B cell (primary cell): ENCODE measurements at regions not wholly inside any gene's neighbourhood (a gene's known extent, or its start where the extent isn't known, plus 50 kb on each side); places are given as distances from the start of the nearest gene placed in this dataset.

Experiments used
- ATAC-seq: fragments of 200-7000 bp; cut with Tn5 transposase; one replicate; pipeline ENCODE4 v1.10.0; 2021; ENCODE audit warnings: low read depth, mild to moderate bottlenecking, moderate number of reproducible peaks, moderate library complexity
- CTCF ChIA-PET: fragments of 350-600 bp; sonication (Branson Sonifier 250); formaldehyde crosslinking; loops from one replicate; lab custom pipeline; 2021; ENCODE audit warnings: antibody characterized with exemption, inconsistent platforms; lab: Charles Lee
- POLR2A ChIA-PET: fragments of 350-600 bp; sonication (Branson Sonifier 250); formaldehyde crosslinking; loops from one replicate; lab custom pipeline; 2021; ENCODE audit warnings: antibody characterized with exemption; lab: Charles Lee
- DNase-seq: peaks from one replicate; pipeline ENCODE4 v3.0.0; 2013
- H2AFZ ChIP-seq: 2 replicates; pipeline ENCODE4 v1.6.1; 2012; ENCODE audit warnings: mild to moderate bottlenecking, low read depth, low read length; ENCODE audit not compliant: insufficient read depth, poor library complexity, severe bottlenecking
- H3K27ac ChIP-seq, 2 donors: 1 replicate in 1 of 2; 2 replicates in 1 of 2; pipeline ENCODE4 v1.5.1; 2012 to 2013; ENCODE audit warnings: low read length in 2 of 2, mild to moderate bottlenecking in 2 of 2, moderate library complexity in 1 of 2
- H3K27me3 ChIP-seq, 4 experiments: fragments of 200-600 bp in 1 of 4; sonication (generic) in 1 of 4; replicated peaks in 1 of 4; 1 replicate in 2 of 4; 2 replicates in 2 of 4; pipeline versions ENCODE4 v1.6.1 to v1.7.0; 2013 to 2016; ENCODE audit warnings: low read length in 3 of 4, mild to moderate bottlenecking in 2 of 4, mixed read lengths in 1 of 4, moderate library complexity in 1 of 4; ENCODE audit not compliant: insufficient read depth in 4 of 4, control insufficient read depth in 3 of 4; ENCODE audit errors: control extremely low read depth in 1 of 4
- H3K36me3 ChIP-seq, 2 experiments: replicated peaks in 1 of 2; 1 replicate in 1 of 2; 2 replicates in 1 of 2; pipeline versions ENCODE4 v1.6.1 to v1.7.1; 2013; ENCODE audit warnings: low read length in 1 of 2; ENCODE audit not compliant: insufficient read depth in 2 of 2, control insufficient read depth in 1 of 2; ENCODE audit errors: control extremely low read depth in 1 of 2, extremely low read depth in 1 of 2
- H3K4me1 ChIP-seq, 2 donors: fragments of 200-600 bp in 1 of 2; sonication (generic) in 1 of 2; 1 replicate in 1 of 2; 2 replicates in 1 of 2; pipeline versions ENCODE4 v1.5.1 to v1.6.1; 2013 to 2017; ENCODE audit warnings: low read length in 2 of 2; ENCODE audit not compliant: control insufficient read depth in 2 of 2, insufficient read depth in 2 of 2
- H3K4me2 ChIP-seq: replicated peaks from 2 replicates; pipeline ENCODE3; 2012; ENCODE audit warnings: mild to moderate bottlenecking, low read depth, low read length; ENCODE audit not compliant: poor library complexity, severe bottlenecking
- H3K4me3 ChIP-seq, 5 experiments: fragments of 200-600 bp in 1 of 5; sonication (generic) in 1 of 5; 1 replicate in 3 of 5; 2 replicates in 2 of 5; pipeline versions ENCODE4 v1.5.1 to v1.7.0; 2011 to 2016; ENCODE audit warnings: low read length in 4 of 5, mild to moderate bottlenecking in 4 of 5, low read depth in 2 of 5, control low read depth in 1 of 5, moderate library complexity in 1 of 5; ENCODE audit not compliant: insufficient read depth in 1 of 5; ENCODE audit errors: control extremely low read depth in 1 of 5, extremely low read depth in 1 of 5
- H3K79me2 ChIP-seq: fragments of 200-600 bp; sonication (generic); one replicate; pipeline ENCODE4 v1.6.0; 2016; ENCODE audit warnings: low read length; ENCODE audit not compliant: control insufficient read depth, insufficient read depth
- H3K9ac ChIP-seq: fragments of 200-600 bp; sonication (generic); 2 replicates; pipeline ENCODE4 v1.6.1; 2017; ENCODE audit warnings: mild to moderate bottlenecking, low read length, moderate library complexity
- H3K9me3 ChIP-seq, 3 donors: one replicate each; pipeline versions ENCODE4 v1.6.1 to v1.7.1; 2013; ENCODE audit warnings: low read length in 2 of 3; ENCODE audit not compliant: control insufficient read depth in 2 of 3, insufficient read depth in 1 of 3; ENCODE audit errors: control extremely low read depth in 1 of 3
- H4K20me1 ChIP-seq: 2 replicates; pipeline ENCODE4 v1.6.0; 2012; ENCODE audit warnings: mild to moderate bottlenecking, low read length; ENCODE audit not compliant: insufficient read depth, control insufficient read depth, poor library complexity, severe bottlenecking
- H3K27ac Mint-ChIP-seq: one replicate; pipeline ENCODE4 v1.8.0; 2021; ENCODE audit warnings: mixed read lengths
- H3K27me3 Mint-ChIP-seq: one replicate; pipeline ENCODE4 v1.8.0; 2021; ENCODE audit warnings: mixed read lengths
- H3K4me1 Mint-ChIP-seq: one replicate; pipeline ENCODE4 v1.8.0; 2021; ENCODE audit warnings: mixed read lengths
- H3K4me3 Mint-ChIP-seq: one replicate; pipeline ENCODE4 v1.8.0; 2021; ENCODE audit warnings: mixed read lengths
- H3K9me3 Mint-ChIP-seq: one replicate; pipeline ENCODE4 v1.8.0; 2022; ENCODE audit warnings: mixed read lengths; ENCODE audit not compliant: insufficient read depth
- EZH2 ChIP-seq: IDR thresholded peaks from 2 replicates; pipeline ENCODE4 v1.6.1; 2012; ENCODE audit warnings: borderline replicate concordance, low read depth, mild to moderate bottlenecking, moderate library complexity, low read length; ENCODE audit not compliant: insufficient read depth, poor library complexity, severe bottlenecking
- WGBS: methylation state at CpG from one replicate; pipeline ENCODE4 v1.1.5; 2013; ENCODE audit warnings: missing lambda C conversion rate; ENCODE audit not compliant: insufficient coverage; 5-methylcytosine and 5-hydroxymethylcytosine counted together
- intact Hi-C: fragments of 100-400 bp; cut with micrococcal nuclease; formaldehyde crosslinking; loops from one replicate; pipeline ENCODE4 v1.10.0; 2022
- TF ChIP-seq, protein P1 (sequence below): fragments of 200-600 bp; IDR thresholded peaks from one replicate; pipeline ENCODE4 v1.8.0; 2022; ENCODE audit warnings: antibody characterized with exemption, mild to moderate bottlenecking

- ATAC-seq = no peak
- CTCF ChIA-PET = no interaction called here
- H3K27me3 Mint-ChIP-seq = no peaks in the 10 kb centered on the region
Observed at GRCh38 chr9:106038266-106039001, 344.1 kb downstream of the TMEM38B start.

More at GRCh38 chr9:106038266-106039001, 344.1 kb downstream of the TMEM38B start:
- no peaks in the 10 kb centered on the region for H3K27me3 ChIP-seq
- no peaks in the 10 kb centered on the region for H3K36me3 ChIP-seq
- no peak overlapping the region for H3K27ac ChIP-seq
- Mint-ChIP-seq H3K27ac (no peak overlapping the region), H3K9me3 (peaks cover 7% of the 10 kb centered on the region), H3K4me1 (no peaks in the 10 kb centered on the region), H3K4me3 (no peak overlapping the region)
- H3K4me2 ChIP-seq = no peak overlapping the region
- H2AFZ ChIP-seq = no peak overlapping the region
- H3K9me3 ChIP-seq = no peaks in the 10 kb centered on the region
- POLR2A ChIA-PET = no interaction called here
- no peaks in the 10 kb centered on the region for H3K79me2 ChIP-seq
- WGBS = no CpG with 5 or more reads among the region's 1 CpG
- no peak overlapping the region for H3K4me3 ChIP-seq
- no peak overlapping the region for H3K9ac ChIP-seq
- intact Hi-C loops = no loop called here
- TF ChIP-seq, protein P1, sequence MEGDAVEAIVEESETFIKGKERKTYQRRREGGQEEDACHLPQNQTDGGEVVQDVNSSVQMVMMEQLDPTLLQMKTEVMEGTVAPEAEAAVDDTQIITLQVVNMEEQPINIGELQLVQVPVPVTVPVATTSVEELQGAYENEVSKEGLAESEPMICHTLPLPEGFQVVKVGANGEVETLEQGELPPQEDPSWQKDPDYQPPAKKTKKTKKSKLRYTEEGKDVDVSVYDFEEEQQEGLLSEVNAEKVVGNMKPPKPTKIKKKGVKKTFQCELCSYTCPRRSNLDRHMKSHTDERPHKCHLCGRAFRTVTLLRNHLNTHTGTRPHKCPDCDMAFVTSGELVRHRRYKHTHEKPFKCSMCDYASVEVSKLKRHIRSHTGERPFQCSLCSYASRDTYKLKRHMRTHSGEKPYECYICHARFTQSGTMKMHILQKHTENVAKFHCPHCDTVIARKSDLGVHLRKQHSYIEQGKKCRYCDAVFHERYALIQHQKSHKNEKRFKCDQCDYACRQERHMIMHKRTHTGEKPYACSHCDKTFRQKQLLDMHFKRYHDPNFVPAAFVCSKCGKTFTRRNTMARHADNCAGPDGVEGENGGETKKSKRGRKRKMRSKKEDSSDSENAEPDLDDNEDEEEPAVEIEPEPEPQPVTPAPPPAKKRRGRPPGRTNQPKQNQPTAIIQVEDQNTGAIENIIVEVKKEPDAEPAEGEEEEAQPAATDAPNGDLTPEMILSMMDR = no peak
- no peak for TF ChIP-seq EZH2
- no peak for DNase-seq
- no peaks in the 10 kb centered on the region for H4K20me1 ChIP-seq
- no peaks in the 10 kb centered on the region for H3K4me1 ChIP-seq
